Panc1 (cell line): ENCODE measurements at regions not wholly inside any gene's neighbourhood (a gene's known extent, or its start where the extent isn't known, plus 50 kb on each side); places are given as distances from the start of the nearest gene placed in this dataset.
"Not testable (repeated sequence)": the region's sequence is repeated elsewhere in the genome, so short reads cannot be mapped to it uniquely, and the experiment has no call there.

Experiments
- ATAC-seq: fragments of 200-7000 bp; cut with Tn5 transposase; 2 replicates; pipeline ENCODE4 v1.9.1; 2020; ENCODE audit warnings: mild to moderate bottlenecking, moderate library complexity
- BruUV-seq: library from RNA; stranded (reverse); fragments of 400-500 nt; replicated peaks from 2 replicates; lab custom pipeline; 2021; lab: Mats Ljungman, UMichigan
- CTCF ChIA-PET: fragments of 300-600 bp; sonication (Branson Sonifier 250); formaldehyde crosslinking; loops from one replicate; lab custom pipeline; 2022; ENCODE audit warnings: antibody characterized with exemption; lab: Charles Lee
- POLR2A ChIA-PET: fragments of 300-600 bp; sonication (Branson Sonifier 250); formaldehyde crosslinking; loops from one replicate; lab custom pipeline; 2022; ENCODE audit warnings: antibody characterized with exemption; lab: Charles Lee
- DNase-seq: peaks from one replicate; pipeline ENCODE4 v3.0.0-alpha.2; 2010; ENCODE audit warnings: low read depth, low spot score
- H3K27ac ChIP-seq: 2 replicates; pipeline ENCODE4 v1.5.1; 2011; ENCODE audit warnings: mild to moderate bottlenecking, low read length, inconsistent platforms
- H3K27me3 ChIP-seq: fragments of 200-500 bp; sonication (Bioruptor generic); 2 replicates; pipeline ENCODE4 v1.6.0; 2014; ENCODE audit warnings: low read length, inconsistent platforms; ENCODE audit not compliant: control insufficient read depth, insufficient read depth
- H3K36me3 ChIP-seq: fragments of 200-500 bp; sonication (Bioruptor generic); 2 replicates; pipeline ENCODE4 v1.5.1; 2014; ENCODE audit warnings: inconsistent platforms, mild to moderate bottlenecking, low read length, moderate library complexity; ENCODE audit not compliant: control insufficient read depth, insufficient read depth
- H3K4me1 ChIP-seq: 2 replicates; pipeline ENCODE4 v1.5.1; 2011; ENCODE audit warnings: inconsistent platforms, mild to moderate bottlenecking, low read length, moderate library complexity; ENCODE audit not compliant: control insufficient read depth, insufficient read depth
- H3K4me3 ChIP-seq, 2 experiments: 2 replicates each; pipeline ENCODE4 v1.5.1; 2011 to 2012; ENCODE audit warnings: low read depth in 2 of 2, low read length in 2 of 2, mild to moderate bottlenecking in 2 of 2, inconsistent platforms in 1 of 2, moderate library complexity in 1 of 2
- H3K9me3 ChIP-seq: fragments of 200-500 bp; sonication (Bioruptor generic); 2 replicates; pipeline ENCODE4 v1.5.1; 2014; ENCODE audit warnings: low read depth, mild to moderate bottlenecking, inconsistent platforms, low read length, moderate library complexity; ENCODE audit not compliant: control insufficient read depth, insufficient read depth
- CTCF ChIP-seq: fragments of 450-650 bp; IDR thresholded peaks from 2 replicates; pipeline ENCODE4 v1.5.1; 2017; ENCODE audit warnings: mild to moderate bottlenecking
- POLR2AphosphoS5 ChIP-seq: IDR thresholded peaks from 2 replicates; pipeline ENCODE4 v1.6.1; 2012; ENCODE audit warnings: mild to moderate bottlenecking, low read depth, low read length, moderate library complexity
- REST ChIP-seq, 2 experiments: IDR thresholded peaks; 2 replicates each; pipeline ENCODE4 v1.6.1; 2011 to 2012; ENCODE audit warnings: low read depth in 2 of 2, control low read depth in 1 of 2, low read length in 1 of 2, mild to moderate bottlenecking in 1 of 2, moderate library complexity in 1 of 2; ENCODE audit not compliant: insufficient read depth in 1 of 2
- SIN3A ChIP-seq: IDR thresholded peaks from 2 replicates; pipeline ENCODE4 v1.6.1; 2012; ENCODE audit warnings: low read depth, mild to moderate bottlenecking, low read length, moderate library complexity, borderline replicate concordance; ENCODE audit not compliant: insufficient read depth
- TCF7L2 ChIP-seq: IDR thresholded peaks from 2 replicates; pipeline ENCODE4 v1.6.1; 2011; ENCODE audit warnings: mild to moderate bottlenecking, low read depth, low read length, inconsistent platforms
- in situ Hi-C: cut with HindIII; loops from 2 replicates; pipeline ENCODE4 v1.10.0; 2016; ENCODE audit warnings: low sequenced_read_pairs, low pct_unique_long_range_greater_than_20kb
- intact Hi-C: fragments of 100-400 bp; cut with micrococcal nuclease; formaldehyde crosslinking; loops from one replicate; pipeline ENCODE4 v1.10.0; 2022; ENCODE audit not compliant: unreplicated experiment

- POLR2A ChIA-PET, result no interaction called here
- no peaks in the 10 kb centered on the region for H3K9me3 ChIP-seq
- no peak overlapping the region for H3K4me3 ChIP-seq
- H3K4me1 ChIP-seq, result peaks cover 27% of the 10 kb centered on the region
- in situ Hi-C loops (no loop called here), intact Hi-C loops (no loop called here)
- no peak overlapping the region for H3K27ac ChIP-seq
- ATAC-seq (no peak), DNase-seq (no peak)
- TF ChIP-seq CTCF, result no peak
- no peak for TF ChIP-seq REST (IDR thresholded peaks at IDR 0.05; ENCODE audit: insufficient read depth in 1 of 2, low read depth in 2 of 2, low read length in 1 of 2)
- no peak for TF ChIP-seq TCF7L2
- TF ChIP-seq POLR2AphosphoS5, result no peak
- TF ChIP-seq SIN3A, result no peak
- CTCF ChIA-PET, result no interaction called here
- H3K36me3 ChIP-seq, result no peaks in the 10 kb centered on the region
- no peaks in the 10 kb centered on the region for H3K27me3 ChIP-seq
- no TSS peak for BruUV-seq
Observed at GRCh38 chr1:212515329-212515760, 82.6 kb downstream of the NENF start.

- BruUV-seq, H3K4me3 ChIP-seq, CTCF ChIA-PET, ATAC-seq, H3K9me3 ChIP-seq, H3K36me3 ChIP-seq, in situ Hi-C loops, H3K27me3 ChIP-seq, H3K27ac ChIP-seq, DNase-seq, POLR2A ChIA-PET, intact Hi-C loops: not testable (repeated sequence)
- peaks cover 27% of the 10 kb centered on the region for H3K4me1 ChIP-seq
Observed at GRCh38 chr1:212516012-212516411, 83.3 kb downstream of the NENF start.

- ATAC-seq, result peak; percentile 72
- Histone ChIP-seq H3K27me3 (no peaks in the 10 kb centered on the region), H3K9me3 (no peaks in the 10 kb centered on the region), H3K4me3 (no peak overlapping the region), H3K27ac (0 out of 2 replicates have a peak overlapping the region, but pooled peaks have one; percentile 9), H3K4me1 (peaks cover 16% of the 10 kb centered on the region), H3K36me3 (no peaks in the 10 kb centered on the region)
- intact Hi-C loops, result no loop called here
- no TSS peak for BruUV-seq
- DNase-seq, result no peak
- CTCF ChIA-PET, result no interaction called here
- POLR2A ChIA-PET, result no interaction called here
- in situ Hi-C loops, result no loop called here
- TF ChIP-seq SIN3A (no peak), POLR2AphosphoS5 (no peak), REST (IDR thresholded peaks at IDR 0.05; ENCODE audit: insufficient read depth in 1 of 2, low read depth in 2 of 2, low read length in 1 of 2) (no peak), CTCF (no peak), TCF7L2 (peak; percentile 78)
Observed at GRCh38 chr1:212518188-212519054, 85.7 kb downstream of the NENF start.
